Putamen (tissue), 1 donor: ENCODE measurements at regions not wholly inside any gene's neighbourhood (a gene's known extent, or its start where the extent isn't known, plus 50 kb on each side); places are given as distances from the start of the nearest gene placed in this dataset.
"Not testable (repeated sequence)": the region's sequence is repeated elsewhere in the genome, so short reads cannot be mapped to it uniquely, and the experiment has no call there.

Source experiments
- DNase-seq: peaks from one replicate; pipeline ENCODE4 v3.0.0-alpha.2; 2016; ENCODE audit warnings: low spot score

GRCh38 chr10:42533866-42534265, 104.5 kb downstream of the ZNF33B start:
- DNase-seq: not testable (repeated sequence)

- no peak for DNase-seq
Observed at GRCh38 chr10:42532996-42533395, 105.4 kb downstream of the ZNF33B start.

GRCh38 chr10:42523098-42523497, 115.3 kb downstream of the ZNF33B start:
- no peak for DNase-seq

- DNase-seq: no peak
Observed at GRCh38 chr10:42519761-42520460, 118.5 kb downstream of the ZNF33B start.

- no peak for DNase-seq
Observed at GRCh38 chr10:42519079-42519478, 119.3 kb downstream of the ZNF33B start.

- no peak for DNase-seq
Observed at GRCh38 chr10:42513921-42514320, 124.4 kb downstream of the ZNF33B start.

GRCh38 chr10:42491801-42492200, 146.6 kb downstream of the ZNF33B start:
- DNase-seq: no peak

- no peak for DNase-seq
Observed at GRCh38 chr10:42491001-42491592, 147.3 kb downstream of the ZNF33B start.

- DNase-seq: no peak
Observed at GRCh38 chr10:42490368-42490767, 148.0 kb downstream of the ZNF33B start.

GRCh38 chr10:42488416-42488815, 150.0 kb downstream of the ZNF33B start:
- no peak for DNase-seq

GRCh38 chr10:42482411-42482810, 156.0 kb downstream of the ZNF33B start:
- DNase-seq: no peak

GRCh38 chr10:42479057-42479456, 159.3 kb downstream of the ZNF33B start:
- DNase-seq: no peak

GRCh38 chr10:42477170-42477569, 161.2 kb downstream of the ZNF33B start:
- no peak for DNase-seq

GRCh38 chr10:42476101-42476500, 162.3 kb downstream of the ZNF33B start:
- peak; percentile 2 for DNase-seq

- DNase-seq: peak; percentile 20
Observed at GRCh38 chr10:42475168-42476098, 162.9 kb downstream of the ZNF33B start.

- DNase-seq: no peak
Observed at GRCh38 chr10:42454313-42454712, 184.1 kb downstream of the ZNF33B start.

GRCh38 chr10:42431095-42431494, 207.3 kb downstream of the ZNF33B start:
- no peak for DNase-seq

- no peak for DNase-seq
Observed at GRCh38 chr10:42428534-42428933, 209.8 kb downstream of the ZNF33B start.

GRCh38 chr10:42422911-42423310, 215.5 kb downstream of the ZNF33B start:
- no peak for DNase-seq

- DNase-seq: no peak
Observed at GRCh38 chr10:42421812-42422211, 216.6 kb downstream of the ZNF33B start.

GRCh38 chr10:42419789-42420188, 218.6 kb downstream of the ZNF33B start:
- DNase-seq: no peak

GRCh38 chr10:42380926-42381547, 257.3 kb downstream of the ZNF33B start:
- no peak for DNase-seq
